ENCODE measurements at regions not wholly inside any gene's neighbourhood (a gene's known extent, or its start where the extent isn't known, plus 50 kb on each side); places are given as distances from the start of the nearest gene placed in this dataset.

GRCh38 chr7:83882551-83882950 lies 233.6 kb upstream of the SEMA3E start:
- no peaks in the 10 kb centered on the region for H3K9me2 ChIP-seq (ENCODE audit: insufficient read depth, low read length)
- H3K36me3 ChIP-seq (ENCODE audit: insufficient read depth, low read length) = no peaks in the 10 kb centered on the region
- ChIA-PET CTCF (ENCODE audit: unreplicated experiment) (no interaction called here), POLR2A (no interaction called here)
- no peaks in the 10 kb centered on the region for H4K20me1 ChIP-seq (ENCODE audit: insufficient read depth, low read length)
- no peak overlapping the region for H3K4me3 ChIP-seq (ENCODE audit: low read depth, low read length, poor library complexity, severe bottlenecking)
- H3K79me2 ChIP-seq (ENCODE audit: insufficient read depth, low read depth, low read length) = no peaks in the 10 kb centered on the region
- H3K9me3 ChIP-seq (ENCODE audit: low read length) = no peaks in the 10 kb centered on the region
- TF ChIP-seq, protein P1, sequence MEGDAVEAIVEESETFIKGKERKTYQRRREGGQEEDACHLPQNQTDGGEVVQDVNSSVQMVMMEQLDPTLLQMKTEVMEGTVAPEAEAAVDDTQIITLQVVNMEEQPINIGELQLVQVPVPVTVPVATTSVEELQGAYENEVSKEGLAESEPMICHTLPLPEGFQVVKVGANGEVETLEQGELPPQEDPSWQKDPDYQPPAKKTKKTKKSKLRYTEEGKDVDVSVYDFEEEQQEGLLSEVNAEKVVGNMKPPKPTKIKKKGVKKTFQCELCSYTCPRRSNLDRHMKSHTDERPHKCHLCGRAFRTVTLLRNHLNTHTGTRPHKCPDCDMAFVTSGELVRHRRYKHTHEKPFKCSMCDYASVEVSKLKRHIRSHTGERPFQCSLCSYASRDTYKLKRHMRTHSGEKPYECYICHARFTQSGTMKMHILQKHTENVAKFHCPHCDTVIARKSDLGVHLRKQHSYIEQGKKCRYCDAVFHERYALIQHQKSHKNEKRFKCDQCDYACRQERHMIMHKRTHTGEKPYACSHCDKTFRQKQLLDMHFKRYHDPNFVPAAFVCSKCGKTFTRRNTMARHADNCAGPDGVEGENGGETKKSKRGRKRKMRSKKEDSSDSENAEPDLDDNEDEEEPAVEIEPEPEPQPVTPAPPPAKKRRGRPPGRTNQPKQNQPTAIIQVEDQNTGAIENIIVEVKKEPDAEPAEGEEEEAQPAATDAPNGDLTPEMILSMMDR (conservative IDR thresholded peaks at IDR 0.05; ENCODE audit: low read length) = no peak
- no peak for TF ChIP-seq EZH2phosphoT487 (IDR thresholded peaks at IDR 0.05; ENCODE audit: borderline replicate concordance, low read depth, low read length)
- BruUV-seq (replicated peaks) = no TSS peak
- no peak overlapping the region for H3K4me2 ChIP-seq (ENCODE audit: low read length)
- DNase-seq (ENCODE audit: low spot score) = no peak
- H3K27ac ChIP-seq (ENCODE audit: low read depth, low read length, poor library complexity, severe bottlenecking) = no peak overlapping the region
- intact Hi-C loops (cut with micrococcal nuclease; ENCODE audit: unreplicated experiment) = no loop called here
- H3K4me1 ChIP-seq (ENCODE audit: insufficient read depth, low read length, poor library complexity, severe bottlenecking) = no peaks in the 10 kb centered on the region
- no peak overlapping the region for H2AFZ ChIP-seq (ENCODE audit: low read length)

DNA sequence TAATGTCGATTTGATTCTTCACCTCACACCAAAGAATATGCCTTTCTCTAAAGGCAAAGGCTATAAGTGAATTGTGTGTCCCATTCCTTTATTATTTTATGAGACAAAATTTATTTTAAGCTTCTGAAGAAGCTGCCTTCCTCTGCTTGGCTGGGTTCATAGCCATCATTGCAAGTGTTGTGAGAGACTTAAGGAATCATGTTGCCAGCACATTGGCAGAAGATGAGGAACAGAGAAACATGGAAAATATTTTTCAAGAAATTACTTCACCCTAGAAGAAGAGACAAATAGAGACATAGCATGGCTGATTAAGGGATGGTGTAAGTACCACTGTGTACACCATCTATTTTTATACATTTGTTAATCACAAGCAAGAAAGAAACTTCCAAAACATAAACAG lies 230.1 kb upstream of the SEMA3E start:
- Histone ChIP-seq H3K9me2 (ENCODE audit: insufficient read depth, low read length) (no peaks in the 10 kb centered on the region), H3K27ac (ENCODE audit: low read depth, low read length, poor library complexity, severe bottlenecking) (no peak overlapping the region), H3K79me2 (ENCODE audit: insufficient read depth, low read depth, low read length) (no peaks in the 10 kb centered on the region), H3K4me2 (ENCODE audit: low read length) (no peak overlapping the region), H4K20me1 (ENCODE audit: insufficient read depth, low read length) (no peaks in the 10 kb centered on the region), H3K36me3 (ENCODE audit: insufficient read depth, low read length) (no peaks in the 10 kb centered on the region), H3K4me1 (ENCODE audit: insufficient read depth, low read length, poor library complexity, severe bottlenecking) (no peaks in the 10 kb centered on the region), H3K4me3 (ENCODE audit: low read depth, low read length, poor library complexity, severe bottlenecking) (no peak overlapping the region), H2AFZ (ENCODE audit: low read length) (no peak overlapping the region), H3K9me3 (ENCODE audit: low read length) (no peaks in the 10 kb centered on the region)
- POLR2A ChIA-PET = interaction anchor here (0.6 kb wide), 1 partner anchor 206 kb away, joined by 3 read pairs; no protein-coding TSS in a partner anchor
- intact Hi-C loops (cut with micrococcal nuclease; ENCODE audit: unreplicated experiment) = no loop called here
- CTCF ChIA-PET (ENCODE audit: unreplicated experiment) = no interaction called here
- TF ChIP-seq, protein P1 (conservative IDR thresholded peaks at IDR 0.05; ENCODE audit: low read length) = no peak
- TF ChIP-seq EZH2phosphoT487 (IDR thresholded peaks at IDR 0.05; ENCODE audit: borderline replicate concordance, low read depth, low read length) = no peak
- no peak for DNase-seq (ENCODE audit: low spot score)
- BruUV-seq (replicated peaks) = no TSS peak

DNA sequence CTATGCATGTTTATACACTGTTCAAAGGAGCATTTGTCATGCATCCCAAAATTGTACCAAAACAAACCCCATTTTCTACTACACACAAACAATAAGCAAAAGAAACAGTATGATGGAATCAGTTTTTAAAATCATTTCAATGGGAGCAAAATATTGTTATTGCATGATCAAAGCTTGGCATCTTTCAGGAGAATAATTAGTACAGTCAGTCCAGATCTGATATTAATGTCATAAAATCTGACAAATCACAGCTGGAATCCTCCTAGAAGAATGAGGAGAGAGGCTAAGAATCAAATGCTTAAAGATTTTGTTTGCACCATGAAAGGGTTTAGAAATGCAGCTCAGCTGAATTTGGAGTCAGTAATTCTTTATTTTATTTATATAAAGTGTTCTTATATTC lies 229.7 kb upstream of the SEMA3E start:
- Histone ChIP-seq H3K4me2 (ENCODE audit: low read length) (no peak overlapping the region), H2AFZ (ENCODE audit: low read length) (no peak overlapping the region), H3K36me3 (ENCODE audit: insufficient read depth, low read length) (no peaks in the 10 kb centered on the region), H3K4me1 (ENCODE audit: insufficient read depth, low read length, poor library complexity, severe bottlenecking) (no peaks in the 10 kb centered on the region), H3K27ac (ENCODE audit: low read depth, low read length, poor library complexity, severe bottlenecking) (no peak overlapping the region), H3K79me2 (ENCODE audit: insufficient read depth, low read depth, low read length) (no peaks in the 10 kb centered on the region), H3K9me2 (ENCODE audit: insufficient read depth, low read length) (no peaks in the 10 kb centered on the region), H3K4me3 (ENCODE audit: low read depth, low read length, poor library complexity, severe bottlenecking) (no peak overlapping the region), H3K9me3 (ENCODE audit: low read length) (no peaks in the 10 kb centered on the region), H4K20me1 (ENCODE audit: insufficient read depth, low read length) (no peaks in the 10 kb centered on the region)
- POLR2A ChIA-PET = interaction anchor here (0.6 kb wide), 1 partner anchor 206 kb away, joined by 3 read pairs; no protein-coding TSS in a partner anchor
- BruUV-seq (replicated peaks) = no TSS peak
- CTCF ChIA-PET (ENCODE audit: unreplicated experiment) = no interaction called here
- DNase-seq (ENCODE audit: low spot score) = no peak
- intact Hi-C loops (cut with micrococcal nuclease; ENCODE audit: unreplicated experiment) = no loop called here
- TF ChIP-seq, protein P1 (conservative IDR thresholded peaks at IDR 0.05; ENCODE audit: low read length) = no peak
- no peak for TF ChIP-seq EZH2phosphoT487 (IDR thresholded peaks at IDR 0.05; ENCODE audit: borderline replicate concordance, low read depth, low read length)
